Liver (tissue), 3 donors: ENCODE measurements at regions not wholly inside any gene's neighbourhood (a gene's known extent, or its start where the extent isn't known, plus 50 kb on each side); places are given as distances from the start of the nearest gene placed in this dataset.

Source experiments
- EGR1 ChIP-seq, 2 donors: IDR thresholded peaks; 2 replicates each; pipeline ENCODE4 v1.6.1; 2016 to 2018; ENCODE audit warnings: antibody characterized with exemption in 2 of 2, low read depth in 2 of 2
- FOXA1 ChIP-seq: IDR thresholded peaks from 2 replicates; pipeline ENCODE4 v1.6.1; 2016; ENCODE audit warnings: antibody characterized with exemption
- GABPA ChIP-seq, 2 donors: IDR thresholded peaks in 1 of 2; conservative IDR thresholded peaks in 1 of 2; 2 replicates each; pipeline ENCODE4 v1.6.1; 2016; ENCODE audit warnings: antibody characterized with exemption in 2 of 2, mild to moderate bottlenecking in 1 of 2, moderate library complexity in 1 of 2
- MAX ChIP-seq: IDR thresholded peaks from 2 replicates; pipeline ENCODE4 v1.6.1; 2016; ENCODE audit warnings: antibody characterized with exemption
- NR2F2 ChIP-seq: IDR thresholded peaks from 2 replicates; pipeline ENCODE4 v1.6.1; 2016; ENCODE audit warnings: antibody characterized with exemption
- REST ChIP-seq: IDR thresholded peaks from 2 replicates; pipeline ENCODE4 v1.6.1; 2016; ENCODE audit warnings: antibody characterized with exemption, mild to moderate bottlenecking
- SP1 ChIP-seq: IDR thresholded peaks from 2 replicates; pipeline ENCODE4 v1.6.1; 2018; ENCODE audit warnings: antibody characterized with exemption, mild to moderate bottlenecking
- YY1 ChIP-seq: IDR thresholded peaks from 2 replicates; pipeline ENCODE4 v1.6.1; 2016; ENCODE audit warnings: antibody characterized with exemption, mild to moderate bottlenecking
- TF ChIP-seq, protein P1 (sequence below): fragments of 150-350 bp; IDR thresholded peaks from 2 replicates; pipeline ENCODE4 v1.5.1; 2017; ENCODE audit warnings: improper control_type of control experiment, low read depth, low read length; ENCODE audit not compliant: missing input control
- TF ChIP-seq, protein P2 (sequence below): IDR thresholded peaks from 2 replicates; pipeline ENCODE4 v1.6.1; 2016; ENCODE audit warnings: antibody characterized with exemption
- donor health status: healthy.
- donor health status: healthy.

- TF ChIP-seq, protein P1, sequence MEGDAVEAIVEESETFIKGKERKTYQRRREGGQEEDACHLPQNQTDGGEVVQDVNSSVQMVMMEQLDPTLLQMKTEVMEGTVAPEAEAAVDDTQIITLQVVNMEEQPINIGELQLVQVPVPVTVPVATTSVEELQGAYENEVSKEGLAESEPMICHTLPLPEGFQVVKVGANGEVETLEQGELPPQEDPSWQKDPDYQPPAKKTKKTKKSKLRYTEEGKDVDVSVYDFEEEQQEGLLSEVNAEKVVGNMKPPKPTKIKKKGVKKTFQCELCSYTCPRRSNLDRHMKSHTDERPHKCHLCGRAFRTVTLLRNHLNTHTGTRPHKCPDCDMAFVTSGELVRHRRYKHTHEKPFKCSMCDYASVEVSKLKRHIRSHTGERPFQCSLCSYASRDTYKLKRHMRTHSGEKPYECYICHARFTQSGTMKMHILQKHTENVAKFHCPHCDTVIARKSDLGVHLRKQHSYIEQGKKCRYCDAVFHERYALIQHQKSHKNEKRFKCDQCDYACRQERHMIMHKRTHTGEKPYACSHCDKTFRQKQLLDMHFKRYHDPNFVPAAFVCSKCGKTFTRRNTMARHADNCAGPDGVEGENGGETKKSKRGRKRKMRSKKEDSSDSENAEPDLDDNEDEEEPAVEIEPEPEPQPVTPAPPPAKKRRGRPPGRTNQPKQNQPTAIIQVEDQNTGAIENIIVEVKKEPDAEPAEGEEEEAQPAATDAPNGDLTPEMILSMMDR = no peak
- TF ChIP-seq SP1 (no peak), EGR1 (IDR thresholded peaks at IDR 0.05; ENCODE audit: low read depth in 2 of 2) (no peak), FOXA1 (no peak), YY1 (no peak), GABPA (IDR thresholded peaks at IDR 0.05 in 1 of 2, conservative IDR thresholded peaks at IDR 0.05 in 1 of 2) (no peak), NR2F2 (no peak), REST (no peak), MAX (no peak)
- TF ChIP-seq, protein P2, sequence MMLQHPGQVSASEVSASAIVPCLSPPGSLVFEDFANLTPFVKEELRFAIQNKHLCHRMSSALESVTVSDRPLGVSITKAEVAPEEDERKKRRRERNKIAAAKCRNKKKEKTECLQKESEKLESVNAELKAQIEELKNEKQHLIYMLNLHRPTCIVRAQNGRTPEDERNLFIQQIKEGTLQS = no peak
Measured at GRCh38 chr3:56889131-56889530, 87.4 kb upstream of the ARHGEF3 start.
